BJ (cell line): ENCODE measurements at regions not wholly inside any gene's neighbourhood (a gene's known extent, or its start where the extent isn't known, plus 50 kb on each side); places are given as distances from the start of the nearest gene placed in this dataset.

Source experiments
- CTCF ChIA-PET: fragments of 350-600 bp; formaldehyde crosslinking; extraction: SDS; loops from one replicate; lab custom pipeline; 2021; ENCODE audit warnings: antibody characterized with exemption, inconsistent platforms; lab: Yijun Ruan, JAX
- POLR2A ChIA-PET: fragments of 300-600 bp; sonication (Branson Sonifier 250); formaldehyde crosslinking; extraction: SDS; loops from one replicate; lab custom pipeline; 2021; ENCODE audit warnings: antibody characterized with exemption; lab: Charles Lee
- DNase-seq: peaks from one replicate; pipeline ENCODE4 v3.0.0-alpha.2; 2011; ENCODE audit warnings: low read depth
- H3K27me3 ChIP-seq: 2 replicates; pipeline ENCODE4 v1.6.0; 2011; ENCODE audit warnings: low read length; ENCODE audit not compliant: control insufficient read depth, insufficient read depth
- H3K36me3 ChIP-seq: 2 replicates; pipeline ENCODE4 v1.5.1; 2011; ENCODE audit warnings: low read length; ENCODE audit not compliant: control insufficient read depth, insufficient read depth
- H3K4me3 ChIP-seq: 2 replicates; pipeline ENCODE4 v1.5.1; 2011; ENCODE audit warnings: low read depth, mild to moderate bottlenecking, control low read depth, low read length
- CTCF ChIP-seq: IDR thresholded peaks from 2 replicates; pipeline ENCODE4 v1.5.1; 2011; ENCODE audit warnings: low read depth, mild to moderate bottlenecking, control low read depth, inconsistent platforms, low read length, moderate library complexity; ENCODE audit not compliant: insufficient read depth

GRCh38 chr11:119807841-119808240 lies 78.8 kb upstream of the NECTIN1 start:
- Histone ChIP-seq H3K36me3 (no peaks in the 10 kb centered on the region), H3K4me3 (no peak overlapping the region), H3K27me3 (peaks cover 10% of the 10 kb centered on the region)
- ChIA-PET POLR2A (no interaction called here), CTCF (interaction anchor here (0.6 kb wide), 1 partner anchor 285 kb away, joined by 3 read pairs; no protein-coding TSS in a partner anchor)
- no peak for DNase-seq
- no peak for TF ChIP-seq CTCF

GRCh38 chr11:119807402-119807801 lies 78.4 kb upstream of the NECTIN1 start:
- TF ChIP-seq CTCF: no peak
- CTCF ChIA-PET: interaction anchor here (0.6 kb wide), 1 partner anchor 285 kb away, joined by 3 read pairs; no protein-coding TSS in a partner anchor
- POLR2A ChIA-PET: no interaction called here
- no peak for DNase-seq
- H3K4me3 ChIP-seq: no peak overlapping the region
- no peaks in the 10 kb centered on the region for H3K36me3 ChIP-seq
- peaks cover 12% of the 10 kb centered on the region for H3K27me3 ChIP-seq

GRCh38 chr11:119806064-119806915 lies 77.3 kb upstream of the NECTIN1 start:
- H3K4me3 ChIP-seq: no peak overlapping the region
- DNase-seq: no peak
- H3K27me3 ChIP-seq: peaks cover 12% of the 10 kb centered on the region
- H3K36me3 ChIP-seq: no peaks in the 10 kb centered on the region
- TF ChIP-seq CTCF: no peak
- ChIA-PET CTCF (no interaction called here), POLR2A (no interaction called here)

GRCh38 chr11:119805663-119806062 lies 76.7 kb upstream of the NECTIN1 start:
- POLR2A ChIA-PET: no interaction called here

More at GRCh38 chr11:119805663-119806062, 76.7 kb upstream of the NECTIN1 start:
- CTCF ChIA-PET: no interaction called here
- no peaks in the 10 kb centered on the region for H3K36me3 ChIP-seq
- no peak for TF ChIP-seq CTCF
- no peak overlapping the region for H3K4me3 ChIP-seq
- H3K27me3 ChIP-seq: peaks cover 12% of the 10 kb centered on the region
- no peak for DNase-seq
